Coronary artery (tissue), 2 donors: ENCODE measurements at regions not wholly inside any gene's neighbourhood (a gene's known extent, or its start where the extent isn't known, plus 50 kb on each side); places are given as distances from the start of the nearest gene placed in this dataset.
"Not testable (repeated sequence)": the region's sequence is repeated elsewhere in the genome, so short reads cannot be mapped to it uniquely, and the experiment has no call there.

ENCODE experiments used
- DNase-seq: peaks from one replicate; pipeline ENCODE4 v3.0.0-alpha.2; 2017; ENCODE audit warnings: low spot score
- H3K27ac ChIP-seq, 2 donors: fragments of 200-600 bp; sonication (generic); one replicate each; pipeline ENCODE4 v1.5.1; 2016 to 2019
- H3K4me3 ChIP-seq: fragments of 200-600 bp; sonication (generic); 2 replicates; pipeline ENCODE4 v1.5.1; 2016; ENCODE audit warnings: mild to moderate bottlenecking, moderate library complexity
- CTCF ChIP-seq: fragments of 200-600 bp; sonication (generic); IDR thresholded peaks from one replicate; pipeline ENCODE4 v1.5.1; 2019; ENCODE audit warnings: antibody characterized with exemption

GRCh38 chrX:40368611-40369061, 212.1 kb upstream of the ATP6AP2 start:
- Histone ChIP-seq H3K27ac (no peak overlapping the region), H3K4me3 (no peak overlapping the region)
- DNase-seq, result no peak
- no peak for TF ChIP-seq CTCF

- no peak overlapping the region for H3K4me3 ChIP-seq
- TF ChIP-seq CTCF, result no peak
- DNase-seq, result no peak
- no peak overlapping the region for H3K27ac ChIP-seq
Measured at GRCh38 chrX:40366661-40367060, 214.1 kb upstream of the ATP6AP2 start.

GRCh38 chrX:40362291-40362690, 218.5 kb upstream of the ATP6AP2 start:
- not testable (repeated sequence) for H3K27ac ChIP-seq, DNase-seq, H3K4me3 ChIP-seq

GRCh38 chrX:40360557-40360956, 220.2 kb upstream of the ATP6AP2 start:
- TF ChIP-seq CTCF, result no peak
- Histone ChIP-seq H3K27ac (no peak overlapping the region), H3K4me3 (no peak overlapping the region)
- no peak for DNase-seq

GRCh38 chrX:40359593-40359992, 221.2 kb upstream of the ATP6AP2 start:
- no peak for TF ChIP-seq CTCF
- DNase-seq, result no peak
- no peak overlapping the region for H3K27ac ChIP-seq
- H3K4me3 ChIP-seq, result no peak overlapping the region

- no peak overlapping the region for H3K4me3 ChIP-seq
- TF ChIP-seq CTCF, result no peak
- no peak for DNase-seq
- H3K27ac ChIP-seq, result no peak overlapping the region
Measured at GRCh38 chrX:40358994-40359393, 221.8 kb upstream of the ATP6AP2 start.

- Histone ChIP-seq H3K4me3 (no peak overlapping the region), H3K27ac (no peak overlapping the region)
- no peak for DNase-seq
- no peak for TF ChIP-seq CTCF
Measured at GRCh38 chrX:40349251-40349650, 231.5 kb upstream of the ATP6AP2 start.

GRCh38 chrX:40346379-40346778, 234.4 kb upstream of the ATP6AP2 start:
- no peak for TF ChIP-seq CTCF
- no peak for DNase-seq
- no peak overlapping the region for H3K27ac ChIP-seq
- H3K4me3 ChIP-seq, result no peak overlapping the region
